NCI-H2196 (cell line): ENCODE measurements at regions not wholly inside any gene's neighbourhood (a gene's known extent, or its start where the extent isn't known, plus 50 kb on each side); places are given as distances from the start of the nearest gene placed in this dataset.

Experiments used
- DNase-seq: peaks from one replicate; lab custom pipeline; 2025; ENCODE audit not compliant: unreplicated experiment; lab: John Stamatoyannopoulos, UW

DNA sequence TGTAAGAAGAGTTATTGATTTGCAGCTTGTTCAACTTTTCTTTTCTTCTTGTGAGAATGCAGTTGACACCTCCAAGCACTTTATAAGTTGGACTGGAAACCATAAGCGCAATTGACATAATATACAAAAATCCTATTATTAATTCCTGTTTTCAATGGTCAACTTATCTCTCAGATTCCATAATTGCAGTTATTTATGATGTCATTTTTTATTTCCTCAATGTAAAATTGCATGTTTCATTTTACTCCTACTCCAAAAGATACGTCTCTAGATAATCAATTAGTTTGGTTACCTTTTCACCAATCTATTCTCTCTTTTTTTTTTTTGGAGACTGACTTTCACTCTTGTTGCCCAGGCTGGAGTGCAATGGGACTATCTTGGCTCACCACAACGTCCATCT lies 1416.1 kb upstream of the CDH6 start:
- no peak for DNase-seq

DNA sequence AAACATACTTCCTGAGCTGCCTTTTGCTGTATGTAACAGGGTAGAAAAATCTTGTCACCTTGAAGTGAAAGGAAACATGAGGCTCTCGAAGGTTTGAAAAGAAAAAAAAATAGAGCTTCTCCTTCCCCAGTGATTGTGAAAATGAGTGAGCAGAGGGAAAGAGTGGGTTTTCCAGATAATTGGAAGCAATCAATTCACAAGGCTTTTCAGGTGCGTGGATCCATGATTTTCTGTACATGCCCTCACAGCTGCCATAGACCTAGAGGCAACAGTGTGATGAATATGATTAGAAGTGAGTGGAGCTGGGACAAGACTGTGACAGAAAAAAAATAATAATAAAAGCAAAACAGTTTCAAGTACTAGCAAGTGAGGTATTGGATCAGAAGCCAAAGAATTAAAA lies 1422.5 kb upstream of the CDH6 start:
- DNase-seq = no peak

DNA sequence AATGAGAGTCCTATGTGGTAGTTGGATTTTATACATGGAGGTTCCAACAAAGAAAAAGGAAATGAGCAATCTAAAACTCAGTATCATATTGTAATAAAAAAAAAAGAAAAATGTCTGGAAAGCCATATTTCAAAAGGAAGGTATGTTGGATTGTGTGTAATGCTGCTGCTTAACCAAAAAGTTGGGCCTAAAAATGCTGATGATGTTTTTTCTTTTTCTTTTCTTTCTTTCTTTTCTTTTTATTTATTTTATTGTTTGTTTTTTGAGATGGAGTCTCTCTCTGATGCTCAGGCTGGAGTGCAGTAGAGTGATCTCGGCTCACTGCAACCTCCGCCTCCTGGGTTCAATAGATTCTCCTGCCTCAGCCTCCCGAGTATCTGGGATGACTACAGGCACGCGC lies 1424.0 kb upstream of the CDH6 start:
- DNase-seq = no peak

DNA sequence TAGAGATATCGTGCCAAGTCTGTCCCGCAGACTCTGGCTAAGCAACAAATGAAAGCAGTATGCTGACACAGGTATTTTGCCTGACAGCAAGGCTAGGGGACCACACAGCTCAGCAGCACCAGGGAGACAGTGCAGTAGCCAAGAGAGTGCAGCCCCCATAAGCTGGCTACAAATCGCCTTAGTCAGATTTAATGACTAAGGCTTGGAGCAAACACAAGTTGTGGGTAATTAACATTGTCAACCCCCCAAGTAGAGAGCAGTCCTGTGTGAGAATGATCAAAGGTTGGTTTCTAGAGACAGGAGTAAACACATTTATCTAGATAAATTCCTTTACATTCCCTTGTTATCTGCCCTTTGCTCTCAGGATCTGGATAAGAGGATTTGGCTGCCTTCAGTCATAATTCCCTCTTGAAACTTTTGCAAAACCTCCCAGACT lies 1434.5 kb upstream of the CDH6 start:
- no peak for DNase-seq

DNA sequence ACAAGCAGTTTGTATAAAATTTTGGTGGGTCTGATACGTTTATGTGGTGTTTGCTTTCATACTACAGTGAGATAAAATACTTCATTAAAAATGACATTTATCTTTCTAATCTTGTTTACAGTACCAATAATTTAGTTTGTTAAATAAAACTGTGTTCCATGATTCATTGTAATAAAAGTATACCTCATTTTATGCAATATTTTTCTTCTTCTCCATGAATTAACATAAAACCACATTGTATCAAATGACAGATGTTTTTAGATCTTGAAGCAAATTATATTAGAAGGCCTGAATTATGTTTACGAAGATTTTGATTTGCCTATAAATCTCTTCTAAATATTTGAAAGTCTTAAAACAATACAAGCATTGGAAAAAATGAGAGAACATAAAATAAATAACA lies 1443.0 kb upstream of the CDH6 start:
- DNase-seq = no peak

DNA sequence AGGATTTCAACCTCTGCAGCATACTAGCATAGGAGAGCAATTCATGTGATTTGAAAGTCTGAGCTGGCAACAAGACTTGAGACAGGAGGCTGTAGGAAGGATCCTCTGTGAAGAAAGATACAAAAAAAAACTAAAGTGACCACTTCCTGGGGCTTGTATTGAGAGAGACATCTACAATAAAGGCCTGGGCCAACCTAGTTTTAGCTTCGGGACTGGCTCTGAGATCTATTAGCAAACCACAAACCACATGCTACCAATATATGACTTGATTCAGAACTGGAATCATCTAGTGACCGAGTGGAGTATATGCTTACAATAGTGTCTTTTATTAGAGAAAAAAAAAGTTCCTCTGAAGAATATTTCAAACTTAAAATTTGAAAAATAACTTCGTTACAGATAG lies 1448.9 kb upstream of the CDH6 start:
- DNase-seq = no peak

DNA sequence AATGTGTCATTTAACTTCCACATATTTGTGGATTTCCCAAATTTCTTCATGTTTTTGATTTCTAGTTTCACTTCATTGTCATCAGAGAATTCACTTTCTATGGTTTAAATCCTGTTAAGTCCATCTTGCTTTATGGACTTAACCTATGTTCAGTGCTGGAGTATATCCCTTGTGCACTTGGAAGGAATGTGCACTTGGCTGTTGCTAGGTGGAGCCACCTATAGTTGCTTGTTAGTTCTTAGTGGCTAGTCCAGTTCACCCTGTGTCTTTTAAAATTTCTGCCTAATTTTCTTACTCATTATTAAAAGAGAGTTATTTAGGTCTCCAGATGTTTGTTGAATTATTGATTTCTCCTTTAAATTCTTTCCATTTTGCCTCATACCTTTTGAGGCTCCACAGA lies 1472.5 kb upstream of the CDH6 start:
- DNase-seq = no peak

DNA sequence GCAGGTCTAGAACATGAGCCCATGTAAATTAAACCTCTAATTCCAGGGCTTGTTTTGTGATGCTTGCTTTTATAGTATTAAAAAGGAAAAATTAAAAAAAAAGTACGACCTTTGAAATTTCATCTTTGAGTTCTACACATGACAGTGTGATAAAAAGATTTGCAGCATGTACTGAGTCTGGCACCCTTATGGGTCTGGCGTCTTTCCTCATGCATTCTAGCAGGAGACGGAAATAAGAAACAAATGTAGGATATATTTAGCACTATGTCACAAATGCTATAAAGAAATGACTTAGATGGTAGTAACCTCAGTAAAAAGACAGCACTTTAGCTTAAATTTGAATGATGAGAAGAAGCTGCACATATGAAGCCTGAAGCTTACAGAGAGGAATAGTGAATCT lies 1474.3 kb upstream of the CDH6 start:
- no peak for DNase-seq

DNA sequence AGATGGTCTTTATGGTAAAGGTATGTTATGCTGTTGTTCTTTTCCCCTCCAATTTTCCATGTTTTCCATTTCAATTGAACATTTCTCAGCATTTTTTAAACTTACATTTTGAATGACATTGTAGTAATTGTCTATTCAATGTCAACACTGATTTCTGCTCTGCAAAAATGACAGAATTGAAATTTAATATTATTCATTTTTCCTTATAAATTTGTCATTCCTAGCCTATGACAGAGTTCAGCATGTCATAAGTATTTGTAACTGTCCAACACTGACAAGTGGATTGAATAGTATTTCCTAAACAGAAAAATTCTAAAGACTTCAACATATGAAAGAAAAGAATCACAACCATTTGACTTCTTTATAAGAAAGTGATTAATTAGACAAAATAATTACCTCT lies 1478.3 kb upstream of the CDH6 start:
- no peak for DNase-seq

DNA sequence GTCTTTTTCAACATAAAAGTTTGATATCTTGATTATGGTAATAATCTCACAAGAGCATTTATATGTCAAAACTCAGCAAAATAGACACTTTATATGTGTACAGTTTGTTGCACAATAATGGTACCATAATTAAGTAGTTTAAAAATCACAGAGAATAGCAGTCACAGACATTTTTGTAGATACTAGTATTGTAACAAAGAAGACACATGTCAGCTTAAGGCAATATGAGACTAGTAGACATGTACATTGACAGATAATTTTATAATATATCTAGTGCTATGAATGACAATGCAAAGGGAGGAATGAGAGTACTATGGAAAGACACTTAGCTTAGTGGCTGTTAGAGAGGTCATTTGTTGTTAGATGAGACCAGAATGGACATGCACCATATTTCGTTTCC lies 1490.6 kb upstream of the CDH6 start:
- DNase-seq = no peak

DNA sequence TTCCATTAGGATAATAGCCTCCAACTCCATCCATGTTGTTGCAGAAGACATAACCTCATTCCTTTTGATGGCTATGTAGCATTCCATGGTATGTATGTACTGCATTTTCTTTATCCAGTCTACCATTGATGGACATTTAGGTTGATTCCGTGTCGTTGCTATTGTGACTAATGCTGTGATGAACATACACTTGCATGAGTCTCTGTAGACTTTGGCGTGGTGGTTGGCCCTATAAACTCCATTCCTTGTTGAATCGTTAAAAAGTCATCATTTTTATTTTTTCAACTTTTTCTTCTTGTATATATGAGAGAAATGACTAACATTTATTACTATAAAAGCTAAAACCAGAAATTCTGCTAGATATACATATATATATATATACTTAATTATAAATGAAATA lies 1491.9 kb upstream of the CDH6 start:
- DNase-seq = no peak

DNA sequence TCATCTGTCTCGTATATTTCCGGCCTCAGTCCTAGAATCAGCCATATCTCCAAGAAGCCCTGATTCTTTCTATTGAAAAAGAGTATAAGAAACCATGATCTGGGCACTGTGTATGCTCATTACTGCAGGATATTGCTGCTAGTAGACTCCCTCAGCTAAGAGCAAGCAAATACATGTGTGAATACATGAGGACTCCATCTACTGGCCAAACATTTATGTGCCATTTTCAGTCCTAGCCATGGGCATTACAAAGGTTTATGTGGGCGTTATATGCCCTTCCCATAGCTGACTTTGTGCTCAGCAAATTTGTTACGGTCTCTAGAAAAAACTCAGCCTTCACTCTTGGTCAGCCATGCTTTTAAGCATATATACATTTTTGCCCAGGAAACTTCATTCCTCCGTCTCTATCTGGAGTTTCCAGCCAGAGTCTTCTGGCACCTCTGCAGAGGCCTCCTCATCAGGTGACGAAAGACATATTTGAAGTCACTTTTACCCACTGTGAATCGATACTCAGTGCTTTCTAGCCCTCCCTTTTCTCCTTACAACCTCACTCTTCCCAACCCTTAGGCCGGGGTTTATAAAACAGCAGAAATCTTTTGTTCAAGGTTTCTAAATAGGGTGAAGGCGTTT lies 1495.6 kb upstream of the CDH6 start:
- DNase-seq = no peak

DNA sequence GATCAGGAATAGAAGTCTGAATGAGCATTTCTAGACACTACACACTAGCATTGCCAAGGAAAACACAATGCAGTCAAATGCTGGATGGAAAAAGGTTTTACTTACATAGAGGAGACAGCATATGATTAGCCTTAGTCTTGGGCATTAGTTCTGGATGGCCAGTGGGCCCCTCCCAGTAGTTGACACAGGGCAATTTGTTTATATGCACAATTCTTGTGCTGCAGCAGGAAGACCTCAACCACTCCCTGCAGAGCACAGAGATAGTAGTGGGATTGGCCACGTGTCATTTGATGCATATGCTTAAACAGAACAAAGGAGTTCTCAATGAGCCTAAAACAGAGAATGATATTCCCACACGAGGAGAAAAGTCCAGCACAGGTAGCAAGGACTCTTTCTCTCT lies 1496.2 kb upstream of the CDH6 start:
- DNase-seq = no peak

DNA sequence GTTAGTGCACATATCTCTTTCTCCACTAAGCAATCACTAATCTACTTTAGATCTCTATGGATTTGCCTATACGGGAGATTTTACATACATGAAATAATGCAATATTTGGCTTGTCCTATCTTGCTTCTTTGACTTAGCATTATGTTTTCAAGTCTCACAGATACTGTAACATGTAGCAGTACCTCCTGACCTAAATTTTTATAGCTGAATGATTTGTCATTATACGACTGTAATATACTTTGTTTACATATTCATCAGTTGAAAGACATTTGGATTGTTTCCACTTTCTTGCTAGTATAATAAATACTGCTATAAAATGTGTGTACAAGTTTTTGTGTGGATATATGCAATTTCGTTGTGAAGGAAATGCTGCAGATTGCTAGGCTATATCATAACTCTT lies 1520.8 kb upstream of the CDH6 start:
- no peak for DNase-seq

DNA sequence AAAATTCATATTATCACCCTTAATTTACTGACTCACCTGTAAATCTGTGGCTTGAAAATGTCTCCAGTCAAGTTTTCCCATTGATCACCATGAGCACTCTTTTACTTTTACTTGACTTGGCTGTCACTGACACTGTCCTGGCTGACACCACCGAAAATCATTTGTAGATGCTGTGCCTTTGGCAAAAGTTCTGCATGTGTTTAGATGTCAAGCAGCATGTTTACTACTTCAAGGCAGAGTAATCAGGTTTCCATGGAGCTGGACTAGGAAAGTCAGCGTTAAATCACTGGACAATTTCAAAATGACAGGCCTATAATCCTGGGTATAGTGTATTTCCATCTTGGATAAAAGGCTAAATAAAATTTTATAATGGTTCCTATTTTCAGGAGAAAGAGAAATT lies 1530.6 kb upstream of the CDH6 start:
- no peak for DNase-seq

DNA sequence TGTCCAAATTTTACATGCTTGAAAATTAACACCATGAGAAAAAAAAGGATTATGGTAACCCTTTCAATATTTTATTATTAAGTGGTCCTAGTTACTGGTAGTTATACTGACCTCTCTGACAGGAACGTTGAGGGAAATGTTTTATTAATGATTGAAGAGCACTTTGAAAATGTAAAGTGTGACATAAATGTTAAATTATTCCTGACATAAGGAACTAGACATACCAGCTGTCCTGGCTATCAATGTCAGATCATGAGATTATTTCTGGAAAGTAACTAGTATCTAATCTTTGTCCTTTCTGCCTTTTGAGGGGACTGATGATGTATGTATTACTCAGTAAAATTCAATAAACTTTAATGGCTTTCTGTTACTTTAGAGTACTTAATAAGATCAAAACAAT lies 1538.5 kb upstream of the CDH6 start:
- DNase-seq = no peak

DNA sequence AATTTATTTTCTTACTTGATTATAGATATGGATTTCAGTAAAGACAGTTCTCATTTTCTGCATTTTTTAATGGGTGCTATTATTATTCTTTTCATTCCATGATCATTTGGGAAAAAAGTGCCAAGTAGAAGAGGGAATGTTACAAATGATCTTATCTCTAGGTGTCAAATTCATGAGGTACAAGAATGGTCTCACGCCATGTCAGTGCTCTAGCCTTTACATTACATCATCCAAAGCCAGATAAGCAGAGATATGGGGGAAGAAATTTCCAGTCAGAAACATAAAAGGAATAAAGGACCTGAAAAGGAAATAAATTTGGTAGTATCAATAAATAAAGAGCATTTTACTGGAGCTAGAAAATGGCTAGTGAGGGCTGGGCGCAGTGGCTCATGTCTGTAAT lies 1544.2 kb upstream of the CDH6 start:
- DNase-seq = no peak

DNA sequence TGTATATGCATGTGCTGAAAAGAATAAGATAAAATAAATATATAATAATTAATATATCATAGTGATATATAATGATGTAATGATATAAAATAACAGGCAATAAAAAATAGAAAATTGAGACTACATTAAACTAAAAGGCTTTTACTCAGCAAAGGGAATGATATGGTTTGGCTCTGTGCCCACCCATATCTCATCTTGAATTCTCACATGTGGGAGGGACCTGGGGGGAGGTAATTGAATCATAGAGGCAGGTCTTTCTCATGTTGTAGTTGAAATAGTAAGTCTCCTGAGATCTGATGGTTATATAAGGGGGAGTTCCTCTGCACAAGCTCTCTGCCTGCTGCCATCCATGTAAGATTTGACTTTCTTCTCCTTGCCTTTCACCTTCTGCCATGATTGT lies 1550.9 kb upstream of the CDH6 start:
- no peak for DNase-seq

DNA sequence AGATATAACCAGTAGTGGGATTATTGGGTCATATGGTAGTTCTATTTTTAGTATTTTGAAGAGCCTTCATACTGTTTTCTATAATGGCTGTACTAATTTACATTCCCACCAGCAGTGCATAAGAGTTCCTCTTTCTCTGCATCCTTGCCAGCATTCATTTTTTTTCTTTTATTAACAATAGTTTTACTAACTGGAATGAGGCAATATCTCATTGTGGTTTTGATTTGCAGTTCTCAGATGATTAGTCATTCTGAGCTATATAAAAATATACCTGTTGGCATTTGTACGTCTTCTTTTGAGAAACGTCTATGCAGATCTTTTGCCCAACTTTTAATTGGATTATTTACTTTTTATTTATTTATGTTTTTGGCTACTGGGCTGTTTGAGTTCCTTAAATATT lies 1579.3 kb upstream of the CDH6 start:
- DNase-seq = no peak

DNA sequence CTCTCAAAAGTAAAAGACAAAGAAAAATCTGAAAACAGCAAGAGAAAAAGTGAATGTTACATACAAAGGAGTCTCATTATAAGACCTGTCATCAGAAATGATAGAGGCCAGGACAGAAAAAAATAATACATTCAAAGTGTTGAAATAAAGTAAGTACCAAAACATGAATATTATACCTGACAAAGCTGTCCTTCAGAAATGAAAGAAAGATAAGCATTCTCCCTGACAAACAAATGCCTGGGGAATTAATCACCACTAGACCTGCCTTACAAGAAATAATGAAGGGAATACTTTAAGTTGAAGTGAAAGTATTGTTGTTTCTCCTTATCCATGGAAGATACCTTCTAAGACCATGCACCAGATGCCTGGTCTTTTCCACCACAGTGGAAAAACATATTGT lies 1605.2 kb upstream of the CDH6 start:
- no peak for DNase-seq

DNA sequence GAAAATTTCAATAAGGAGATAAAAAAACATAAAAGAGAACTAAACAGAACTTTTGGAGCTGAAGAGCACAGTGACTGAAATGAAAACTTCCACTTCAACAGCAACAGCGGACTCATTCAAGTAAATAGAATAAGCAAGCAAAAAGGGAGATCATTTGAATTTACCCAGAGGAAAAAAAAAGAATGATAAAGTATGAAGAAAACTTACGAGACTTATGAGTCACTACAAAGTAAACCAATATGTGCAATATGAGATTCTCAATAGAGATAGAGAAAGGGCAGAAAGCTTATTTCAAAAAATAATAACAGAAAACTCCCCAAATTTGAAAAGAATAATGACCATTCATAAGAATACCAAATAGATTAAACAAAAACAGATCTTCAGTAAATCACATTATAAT lies 1605.7 kb upstream of the CDH6 start:
- no peak for DNase-seq

DNA sequence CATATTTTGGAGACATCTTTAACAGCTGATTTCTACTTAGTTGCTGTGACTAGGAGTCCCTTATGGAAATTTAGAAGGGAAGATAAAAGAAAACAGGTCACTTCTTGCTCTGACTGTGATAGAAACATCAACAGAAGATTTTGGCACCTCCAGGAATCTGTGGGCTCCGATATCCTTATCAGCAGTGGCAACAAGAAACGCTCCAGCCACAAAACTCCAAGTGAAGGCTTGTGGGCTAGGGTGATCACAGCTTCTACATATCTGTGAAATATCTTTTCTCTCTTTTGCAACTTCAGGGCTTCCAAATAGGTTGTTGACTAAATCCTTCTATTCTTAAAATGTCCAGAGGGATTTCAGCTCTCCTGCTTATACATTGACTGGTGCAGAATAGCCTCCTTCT lies 1625.5 kb upstream of the CDH6 start:
- no peak for DNase-seq

DNA sequence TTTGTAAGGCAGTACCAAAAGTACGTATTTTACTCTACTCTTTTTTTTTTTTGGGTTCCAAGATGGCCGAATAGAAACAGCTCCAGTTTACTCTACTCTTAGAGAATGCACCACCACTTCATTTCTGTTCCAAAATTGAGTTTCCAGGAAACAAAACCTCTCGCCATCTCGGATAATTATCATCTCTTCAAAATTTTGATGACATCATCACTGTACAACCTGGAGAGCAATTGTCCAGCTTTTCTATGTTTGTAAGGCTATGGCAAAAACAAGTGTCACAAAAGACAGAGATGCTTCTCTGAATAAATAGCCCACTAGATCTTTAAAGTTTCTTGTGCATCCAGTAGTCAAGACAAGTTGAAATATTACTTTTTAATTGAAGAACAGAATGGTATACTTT lies 1631.9 kb upstream of the CDH6 start:
- no peak for DNase-seq

DNA sequence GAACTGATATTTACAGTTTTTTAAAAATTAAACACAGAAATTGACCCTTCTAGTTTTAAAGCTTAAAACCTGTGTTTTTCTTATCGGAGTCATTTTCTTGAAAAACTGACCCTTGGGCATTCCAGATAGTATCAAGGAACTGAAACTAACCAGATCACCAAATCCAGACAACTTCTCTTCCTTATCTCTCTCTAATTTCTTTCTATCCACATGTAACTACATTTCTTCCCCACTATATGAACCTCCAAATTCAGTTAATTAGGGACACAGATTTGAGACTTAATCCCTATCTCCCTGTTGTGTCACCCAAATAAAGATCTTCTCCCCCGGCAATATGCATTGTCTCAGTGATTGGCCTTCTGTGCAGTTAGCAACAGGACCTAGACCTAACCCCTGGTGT lies 1643.0 kb upstream of the CDH6 start:
- no peak for DNase-seq
